HEK293 (cell line): ENCODE measurements at regions not wholly inside any gene's neighbourhood (a gene's known extent, or its start where the extent isn't known, plus 50 kb on each side); places are given as distances from the start of the nearest gene placed in this dataset.

Experiments
- CTCF ChIA-PET: fragments of 350-600 bp; formaldehyde crosslinking; extraction: SDS; loops from one replicate; lab custom pipeline; 2021; ENCODE audit warnings: antibody characterized with exemption; lab: Yijun Ruan, JAX
- POLR2A ChIA-PET: fragments of 300-600 bp; formaldehyde crosslinking; extraction: SDS; loops from one replicate; lab custom pipeline; 2020; ENCODE audit warnings: antibody characterized with exemption, inconsistent platforms; lab: Yijun Ruan, JAX
- H3K27ac ChIP-seq: fragments of 200-500 bp; sonication (Bioruptor generic); 2 replicates; pipeline ENCODE4 v1.5.1; 2014; ENCODE audit warnings: low read depth, low read length, control low read depth, inconsistent platforms; ENCODE audit errors: extremely low read depth
- H3K36me3 ChIP-seq, 2 experiments: fragments of 200-500 bp in 1 of 2; sonication (Bioruptor generic) in 1 of 2; 1 replicate in 1 of 2; 2 replicates in 1 of 2; pipeline ENCODE4 v1.5.1; 2014 to 2017; ENCODE audit warnings: inconsistent platforms in 2 of 2, low read length in 2 of 2; ENCODE audit not compliant: control insufficient read depth in 2 of 2, insufficient read depth in 1 of 2
- H3K4me1 ChIP-seq: fragments of 200-500 bp; sonication (Bioruptor generic); 2 replicates; pipeline ENCODE4 v1.5.1; 2014; ENCODE audit warnings: mild to moderate bottlenecking, low read length, inconsistent platforms; ENCODE audit not compliant: control insufficient read depth, insufficient read depth
- H3K4me3 ChIP-seq: 2 replicates; pipeline ENCODE4 v1.5.1; 2011; ENCODE audit warnings: low read depth, mild to moderate bottlenecking, control low read depth, low read length, moderate library complexity
- H3K9me3 ChIP-seq: fragments of 200-500 bp; sonication (Bioruptor generic); 2 replicates; pipeline ENCODE4 v1.5.1; 2014; ENCODE audit warnings: low read depth, low read length, inconsistent platforms; ENCODE audit not compliant: control insufficient read depth, insufficient read depth
- CTCF ChIP-seq: fragments of 450-650 bp; formaldehyde crosslinking; IDR thresholded peaks from 2 replicates; pipeline ENCODE4 v1.5.1; 2016; ENCODE audit warnings: missing biosample characterization, missing genetic modification characterization
- GLIS2 ChIP-seq: fragments of 450-650 bp; formaldehyde crosslinking; IDR thresholded peaks from 2 replicates; pipeline ENCODE4 v1.5.1; 2016; ENCODE audit warnings: missing biosample characterization, missing genetic modification characterization
- WT1 ChIP-seq: fragments of 450-650 bp; formaldehyde crosslinking; IDR thresholded peaks from 2 replicates; pipeline ENCODE4 v1.5.1; 2016; ENCODE audit warnings: missing biosample characterization, missing genetic modification characterization
- ZIC2 ChIP-seq: fragments of 450-650 bp; formaldehyde crosslinking; IDR thresholded peaks from 2 replicates; pipeline ENCODE4 v1.5.1; 2016; ENCODE audit warnings: missing biosample characterization, missing genetic modification characterization
- ZNF169 ChIP-seq: fragments of 450-650 bp; formaldehyde crosslinking; IDR thresholded peaks from 2 replicates; pipeline ENCODE4 v1.5.1; 2016; ENCODE audit warnings: missing biosample characterization, missing genetic modification characterization
- ZNF302 ChIP-seq: fragments of 450-650 bp; formaldehyde crosslinking; IDR thresholded peaks from 2 replicates; pipeline ENCODE4 v1.5.1; 2016; ENCODE audit warnings: missing biosample characterization, missing genetic modification characterization, low read depth
- ZNF311 ChIP-seq: fragments of 450-650 bp; formaldehyde crosslinking; IDR thresholded peaks from 2 replicates; pipeline ENCODE4 v1.5.1; 2017; ENCODE audit warnings: missing biosample characterization, missing genetic modification characterization, borderline replicate concordance
- ZNF549 ChIP-seq: fragments of 450-650 bp; IDR thresholded peaks from 2 replicates; pipeline ENCODE4 v1.5.1; 2018; ENCODE audit warnings: missing biosample characterization, missing genetic modification characterization, mild to moderate bottlenecking, inconsistent platforms, moderate library complexity
- ZNF560 ChIP-seq: fragments of 450-650 bp; formaldehyde crosslinking; IDR thresholded peaks from 2 replicates; pipeline ENCODE4 v1.5.1; 2017; ENCODE audit warnings: missing biosample characterization, missing genetic modification characterization, borderline replicate concordance
- ZNF600 ChIP-seq: fragments of 450-650 bp; formaldehyde crosslinking; IDR thresholded peaks from 2 replicates; pipeline ENCODE4 v1.5.1; 2016; ENCODE audit warnings: missing biosample characterization, missing genetic modification characterization
- ZNF664 ChIP-seq: fragments of 450-650 bp; formaldehyde crosslinking; IDR thresholded peaks from 2 replicates; pipeline ENCODE4 v1.5.1; 2016; ENCODE audit warnings: missing biosample characterization, missing genetic modification characterization
- ZNF768 ChIP-seq: fragments of 450-650 bp; formaldehyde crosslinking; IDR thresholded peaks from 2 replicates; pipeline ENCODE4 v1.5.1; 2018; ENCODE audit warnings: missing biosample characterization, mild to moderate bottlenecking, missing genetic modification characterization
- ZSCAN18 ChIP-seq: fragments of 450-650 bp; formaldehyde crosslinking; IDR thresholded peaks from 2 replicates; pipeline ENCODE4 v1.5.1; 2016; ENCODE audit warnings: missing biosample characterization, missing genetic modification characterization
- TF ChIP-seq, protein P1 (sequence below): fragments of 450-650 bp; formaldehyde crosslinking; IDR thresholded peaks from 2 replicates; pipeline ENCODE4 v1.5.1; 2016; ENCODE audit warnings: missing biosample characterization, missing genetic modification characterization
- TF ChIP-seq, protein P2 (sequence below): sonication (generic); formaldehyde crosslinking; IDR thresholded peaks from 2 replicates; pipeline ENCODE4 v1.8.1; 2022; ENCODE audit warnings: mild to moderate bottlenecking, moderate library complexity, missing genetic modification reagents
- TF ChIP-seq, protein P3 (sequence below): fragments of 450-650 bp; formaldehyde crosslinking; optimal IDR thresholded peaks from 2 replicates; pipeline ENCODE3; 2016; ENCODE audit warnings: missing biosample characterization, mild to moderate bottlenecking, missing genetic modification characterization
- TF ChIP-seq, protein P4 (sequence below): fragments of 450-650 bp; formaldehyde crosslinking; IDR thresholded peaks from 2 replicates; pipeline ENCODE4 v1.5.1; 2017; ENCODE audit warnings: missing biosample characterization, missing genetic modification characterization

DNA sequence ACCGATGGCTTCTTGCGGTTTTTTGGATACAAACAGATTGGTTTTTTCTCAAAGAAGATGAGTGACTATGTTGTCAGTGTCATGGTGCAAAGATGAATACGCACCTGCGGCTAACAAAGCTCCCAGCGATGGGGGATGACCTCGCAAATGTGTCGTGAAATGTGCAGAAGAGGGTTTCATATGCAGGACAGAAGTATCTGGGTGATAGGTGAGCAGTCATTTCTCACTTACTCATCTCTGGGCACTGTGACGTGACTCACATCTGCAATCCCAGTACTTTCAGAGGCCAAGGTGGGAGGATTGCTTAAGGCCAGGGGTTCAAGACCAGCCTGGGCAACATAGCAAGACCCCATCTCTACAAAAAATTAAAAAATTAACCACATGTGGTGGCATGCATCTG is 216.3 kb downstream of the ERMARD start:
- H3K27ac ChIP-seq = no peak overlapping the region
- CTCF ChIA-PET = interaction anchor here (0.7 kb wide), 1 partner anchor 28 kb away, joined by 4 read pairs; no protein-coding TSS in a partner anchor
- POLR2A ChIA-PET = no interaction called here
- no peak overlapping the region for H3K4me3 ChIP-seq
- H3K4me1 ChIP-seq = no peaks in the 10 kb centered on the region
- TF ChIP-seq ZNF560 (tag by site-specific recombination) (no peak), ZNF768 (no peak), ZSCAN18 (no peak), ZNF169 (tag by site-specific recombination) (no peak), ZNF664 (tag by site-specific recombination) (no peak), ZNF311 (tag by site-specific recombination) (no peak), ZNF600 (tag by site-specific recombination) (no peak), CTCF (tag by site-specific recombination) (no peak), ZNF302 (tag by site-specific recombination) (no peak)
- TF ChIP-seq, protein P1, sequence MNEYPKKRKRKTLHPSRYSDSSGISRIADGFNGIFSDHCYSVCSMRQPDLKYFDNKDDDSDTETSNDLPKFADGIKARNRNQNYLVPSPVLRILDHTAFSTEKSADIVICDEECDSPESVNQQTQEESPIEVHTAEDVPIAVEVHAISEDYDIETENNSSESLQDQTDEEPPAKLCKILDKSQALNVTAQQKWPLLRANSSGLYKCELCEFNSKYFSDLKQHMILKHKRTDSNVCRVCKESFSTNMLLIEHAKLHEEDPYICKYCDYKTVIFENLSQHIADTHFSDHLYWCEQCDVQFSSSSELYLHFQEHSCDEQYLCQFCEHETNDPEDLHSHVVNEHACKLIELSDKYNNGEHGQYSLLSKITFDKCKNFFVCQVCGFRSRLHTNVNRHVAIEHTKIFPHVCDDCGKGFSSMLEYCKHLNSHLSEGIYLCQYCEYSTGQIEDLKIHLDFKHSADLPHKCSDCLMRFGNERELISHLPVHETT = no peak
- TF ChIP-seq, protein P2, sequence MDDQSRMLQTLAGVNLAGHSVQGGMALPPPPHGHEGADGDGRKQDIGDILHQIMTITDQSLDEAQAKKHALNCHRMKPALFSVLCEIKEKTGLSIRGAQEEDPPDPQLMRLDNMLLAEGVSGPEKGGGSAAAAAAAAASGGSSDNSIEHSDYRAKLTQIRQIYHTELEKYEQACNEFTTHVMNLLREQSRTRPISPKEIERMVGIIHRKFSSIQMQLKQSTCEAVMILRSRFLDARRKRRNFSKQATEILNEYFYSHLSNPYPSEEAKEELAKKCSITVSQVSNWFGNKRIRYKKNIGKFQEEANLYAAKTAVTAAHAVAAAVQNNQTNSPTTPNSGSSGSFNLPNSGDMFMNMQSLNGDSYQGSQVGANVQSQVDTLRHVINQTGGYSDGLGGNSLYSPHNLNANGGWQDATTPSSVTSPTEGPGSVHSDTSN (CRISPR knock-in tag) = no peak
- no peaks in the 10 kb centered on the region for H3K36me3 ChIP-seq
- H3K9me3 ChIP-seq = no peaks in the 10 kb centered on the region

GRCh38 chr6:169966312-169967181 is 215.1 kb downstream of the ERMARD start:
- H3K27ac ChIP-seq = no peak overlapping the region
- ChIA-PET POLR2A (no interaction called here), CTCF (no interaction called here)
- H3K36me3 ChIP-seq = no peaks in the 10 kb centered on the region
- H3K9me3 ChIP-seq = no peaks in the 10 kb centered on the region
- no peak overlapping the region for H3K4me3 ChIP-seq
- H3K4me1 ChIP-seq = no peaks in the 10 kb centered on the region
- TF ChIP-seq, protein P3, sequence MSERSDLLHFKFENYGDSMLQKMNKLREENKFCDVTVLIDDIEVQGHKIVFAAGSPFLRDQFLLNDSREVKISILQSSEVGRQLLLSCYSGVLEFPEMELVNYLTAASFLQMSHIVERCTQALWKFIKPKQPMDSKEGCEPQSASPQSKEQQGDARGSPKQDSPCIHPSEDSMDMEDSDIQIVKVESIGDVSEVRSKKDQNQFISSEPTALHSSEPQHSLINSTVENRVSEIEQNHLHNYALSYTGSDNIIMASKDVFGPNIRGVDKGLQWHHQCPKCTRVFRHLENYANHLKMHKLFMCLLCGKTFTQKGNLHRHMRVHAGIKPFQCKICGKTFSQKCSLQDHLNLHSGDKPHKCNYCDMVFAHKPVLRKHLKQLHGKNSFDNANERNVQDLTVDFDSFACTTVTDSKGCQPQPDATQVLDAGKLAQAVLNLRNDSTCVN (tag by site-specific recombination) = no peak
- no peak for TF ChIP-seq GLIS2 (tag by site-specific recombination)
- 0 out of 2 replicates have a peak, but pooled peaks have one; percentile 19 for TF ChIP-seq ZIC2 (tag by site-specific recombination)
- TF ChIP-seq, protein P4, sequence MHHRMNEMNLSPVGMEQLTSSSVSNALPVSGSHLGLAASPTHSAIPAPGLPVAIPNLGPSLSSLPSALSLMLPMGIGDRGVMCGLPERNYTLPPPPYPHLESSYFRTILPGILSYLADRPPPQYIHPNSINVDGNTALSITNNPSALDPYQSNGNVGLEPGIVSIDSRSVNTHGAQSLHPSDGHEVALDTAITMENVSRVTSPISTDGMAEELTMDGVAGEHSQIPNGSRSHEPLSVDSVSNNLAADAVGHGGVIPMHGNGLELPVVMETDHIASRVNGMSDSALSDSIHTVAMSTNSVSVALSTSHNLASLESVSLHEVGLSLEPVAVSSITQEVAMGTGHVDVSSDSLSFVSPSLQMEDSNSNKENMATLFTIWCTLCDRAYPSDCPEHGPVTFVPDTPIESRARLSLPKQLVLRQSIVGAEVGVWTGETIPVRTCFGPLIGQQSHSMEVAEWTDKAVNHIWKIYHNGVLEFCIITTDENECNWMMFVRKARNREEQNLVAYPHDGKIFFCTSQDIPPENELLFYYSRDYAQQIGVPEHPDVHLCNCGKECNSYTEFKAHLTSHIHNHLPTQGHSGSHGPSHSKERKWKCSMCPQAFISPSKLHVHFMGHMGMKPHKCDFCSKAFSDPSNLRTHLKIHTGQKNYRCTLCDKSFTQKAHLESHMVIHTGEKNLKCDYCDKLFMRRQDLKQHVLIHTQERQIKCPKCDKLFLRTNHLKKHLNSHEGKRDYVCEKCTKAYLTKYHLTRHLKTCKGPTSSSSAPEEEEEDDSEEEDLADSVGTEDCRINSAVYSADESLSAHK (tag by site-specific recombination) = no peak
- TF ChIP-seq ZNF549 (tag by site-specific recombination) = no peak
- TF ChIP-seq WT1 (tag by site-specific recombination) = no peak
